ENCODE measurements at regions not wholly inside any gene's neighbourhood (a gene's known extent, or its start where the extent isn't known, plus 50 kb on each side); places are given as distances from the start of the nearest gene placed in this dataset.
"Not testable (repeated sequence)": the region's sequence is repeated elsewhere in the genome, so short reads cannot be mapped to it uniquely, and the experiment has no call there.

GRCh38 chr14:27672811-27673737 is 1075.2 kb upstream of the NOVA1 start:
- H3K18ac ChIP-seq (ENCODE audit: low read depth, low read length); H3K56ac ChIP-seq (ENCODE audit: extremely low read depth, insufficient read depth, low read length); DNase-seq; H2BK20ac ChIP-seq (ENCODE audit: low read depth, low read length); in situ Hi-C loops (cut with MboI; ENCODE audit: low sequenced_read_pairs); H3K27me3 ChIP-seq (ENCODE audit: control insufficient read depth, insufficient read depth, low read length); H3K27ac ChIP-seq (ENCODE audit: insufficient read depth, low read length); POLR2A ChIA-PET (ENCODE audit: unreplicated experiment); H3K4ac ChIP-seq (ENCODE audit: low read depth, low read length); H4K20me1 ChIP-seq (ENCODE audit: insufficient read depth, low read length); H4K91ac ChIP-seq (ENCODE audit: insufficient read depth, low read depth, low read length); H3K36me3 ChIP-seq (ENCODE audit: control insufficient read depth, insufficient read depth, low read length); H2BK120ac ChIP-seq (ENCODE audit: low read depth, low read length); H3K9me1 ChIP-seq (ENCODE audit: insufficient read depth, low read length); H2AK9ac ChIP-seq (replicated peaks; ENCODE audit: low read depth, low read length, poor library complexity); ATAC-seq (ENCODE audit: low read depth); H3K9ac ChIP-seq (ENCODE audit: low read depth, low read length); H2BK15ac ChIP-seq (ENCODE audit: low read depth, low read length); CTCF ChIA-PET; H3K4me3 ChIP-seq (ENCODE audit: insufficient read depth, low read depth, low read length); BruUV-seq (replicated peaks); H3K4me2 ChIP-seq (ENCODE audit: low read depth, low read length); H3K9me3 ChIP-seq (ENCODE audit: control insufficient read depth, insufficient read depth, low read length); H3K14ac ChIP-seq (replicated peaks; ENCODE audit: low read depth, low read length); H3K23ac ChIP-seq (ENCODE audit: low read depth, low read length); H3K4me1 ChIP-seq (ENCODE audit: control insufficient read depth, insufficient read depth, low read length); H3K79me1 ChIP-seq (ENCODE audit: low read depth in 1 of 2, low read length in 2 of 2); intact Hi-C loops (cut with micrococcal nuclease); H2AK5ac ChIP-seq (ENCODE audit: low read depth, low read length); dilution Hi-C loops (cut with HindIII; ENCODE audit: low sequenced_read_pairs, unreplicated experiment); H4K5ac ChIP-seq (ENCODE audit: low read depth, low read length); H2AFZ ChIP-seq (replicated peaks; ENCODE audit: low read length, poor library complexity); H4K8ac ChIP-seq (ENCODE audit: low read depth in 2 of 2, low read length in 2 of 2); H2BK5ac ChIP-seq (ENCODE audit: low read depth, low read length, poor library complexity, severe bottlenecking): not testable (repeated sequence)
- WGBS, 2 experiments (ENCODE audit: extremely low coverage in 2 of 2, insufficient read length in 1 of 2): 76% methylated on average over 3 of the region's 30 CpGs; no CpG with 5 or more reads in 1 of the 2 experiments

Measured in IMR-90 (cell line).